K562 (cell line): ENCODE measurements at regions not wholly inside any gene's neighbourhood (a gene's known extent, or its start where the extent isn't known, plus 50 kb on each side); places are given as distances from the start of the nearest gene placed in this dataset.

Source experiments
- ATAC-seq: fragments of 200-7000 bp; cut with Tn5 transposase; 3 replicates; pipeline ENCODE4 v1.9.1; 2020; ENCODE audit warnings: moderate library complexity
- BruUV-seq: library from RNA; stranded (reverse); fragments of 400-500 nt; replicated peaks from 2 replicates; lab custom pipeline; 2021; lab: Mats Ljungman, UMichigan
- CTCF ChIA-PET: fragments of 300-600 bp; formaldehyde crosslinking; extraction: SDS; loops from one replicate; lab custom pipeline; 2021; ENCODE audit warnings: low intra/inter-chr PET ratio; lab: Yijun Ruan, JAX
- POLR2A ChIA-PET: fragments of 300-600, 350-650 bp; sonication (Branson Sonifier 250); formaldehyde crosslinking; extraction: SDS; loops from one replicate; lab custom pipeline; 2021; ENCODE audit warnings: antibody characterized with exemption, inconsistent platforms; lab: Yijun Ruan, JAX
- DNase-seq, 4 experiments: peaks; one replicate each; pipeline versions ENCODE4 v3.0.0 to v3.0.0-alpha.2; 2011 to 2018; ENCODE audit warnings: low spot score in 3 of 4, mixed read lengths in 3 of 4; ENCODE audit errors: extremely low read depth in 1 of 4
- FAIRE-seq: peaks from 2 replicates; lab custom pipeline; 2011; peaks lifted over from hg19 to GRCh38; lab: Jason Lieb, UNC
- H2AFZ ChIP-seq: 2 replicates; pipeline ENCODE4 v1.6.0; 2011; ENCODE audit warnings: low read depth, low read length, control low read depth, inconsistent platforms
- H3K27ac ChIP-seq: fragments of 200-600 bp; 3 replicates; pipeline ENCODE4 v1.8.0; 2011; ENCODE audit warnings: low read depth, mild to moderate bottlenecking, control low read depth, inconsistent platforms, low read length, moderate library complexity, mixed read lengths; ENCODE audit errors: extremely low read depth
- H3K27me3 ChIP-seq, 2 experiments: fragments of 300-600 bp in 1 of 2; 2 replicates in 1 of 2; 3 replicates in 1 of 2; pipeline versions ENCODE4 v1.6.0 to v1.8.0; 2011; ENCODE audit warnings: inconsistent platforms in 2 of 2, low read length in 2 of 2, mild to moderate bottlenecking in 1 of 2, mixed read lengths in 1 of 2, moderate library complexity in 1 of 2; ENCODE audit not compliant: control insufficient read depth in 2 of 2, insufficient read depth in 2 of 2
- H3K36me3 ChIP-seq: fragments of 300-600 bp; 3 replicates; pipeline ENCODE4 v1.8.0; 2011; ENCODE audit warnings: mild to moderate bottlenecking, low read length, inconsistent platforms; ENCODE audit not compliant: control insufficient read depth, insufficient read depth
- H3K4me1 ChIP-seq, 2 experiments: fragments of 200-600 bp in 1 of 2; replicated peaks in 1 of 2; 2 replicates in 1 of 2; 3 replicates in 1 of 2; pipeline versions ENCODE4 v1.5.1 to v1.8.0; 2011; ENCODE audit warnings: inconsistent platforms in 2 of 2, low read length in 2 of 2, mild to moderate bottlenecking in 1 of 2, mixed read lengths in 1 of 2, moderate library complexity in 1 of 2; ENCODE audit not compliant: control insufficient read depth in 2 of 2, insufficient read depth in 2 of 2
- H3K4me2 ChIP-seq: 2 replicates; pipeline ENCODE4 v1.6.1; 2011; ENCODE audit warnings: low read length, control low read depth, inconsistent platforms, mixed read lengths; ENCODE audit not compliant: insufficient read depth
- H3K4me3 ChIP-seq: fragments of 200-600 bp; sonication (generic), shearing (Covaris generic); 2 replicates; pipeline ENCODE4 v1.5.1; 2016; ENCODE audit warnings: control low read depth, inconsistent platforms
- H3K79me2 ChIP-seq: fragments of 200-600 bp; 3 replicates; pipeline ENCODE4 v1.8.0; 2011; ENCODE audit warnings: low read length, inconsistent platforms; ENCODE audit not compliant: control insufficient read depth, insufficient read depth
- H3K9ac ChIP-seq, 2 experiments: 2 replicates each; pipeline versions ENCODE4 v1.6.0 to v1.6.1; 2011; ENCODE audit warnings: low read depth in 2 of 2, low read length in 2 of 2, control low read depth in 1 of 2, inconsistent platforms in 1 of 2, mild to moderate bottlenecking in 1 of 2, mixed read lengths in 1 of 2; ENCODE audit not compliant: insufficient read depth in 1 of 2
- H3K9me1 ChIP-seq: one replicate; pipeline ENCODE4 v1.6.0; 2011; ENCODE audit warnings: inconsistent platforms, mild to moderate bottlenecking, low read length, moderate library complexity; ENCODE audit not compliant: control insufficient read depth, insufficient read depth
- H3K9me3 ChIP-seq: replicated peaks from 2 replicates; pipeline ENCODE4 v1.5.1; 2011; ENCODE audit warnings: low read depth, low read length, inconsistent platforms; ENCODE audit not compliant: control insufficient read depth, insufficient read depth
- H4K20me1 ChIP-seq: replicated peaks from 2 replicates; pipeline ENCODE4 v1.6.1; 2011; ENCODE audit warnings: low read length, inconsistent platforms, mixed read lengths; ENCODE audit not compliant: control insufficient read depth, insufficient read depth
- BRD4 ChIP-seq: fragments of 200-600 bp; sonication (generic); IDR thresholded peaks from 2 replicates; pipeline ENCODE4 v1.6.1; 2017; ENCODE audit warnings: inconsistent platforms
- ELF4 ChIP-seq: fragments of 450-650 bp; formaldehyde crosslinking; IDR thresholded peaks from 2 replicates; pipeline ENCODE4 v1.4.0; 2022; ENCODE audit warnings: missing genetic modification characterization
- POLR2B ChIP-seq: fragments of 450-650 bp; IDR thresholded peaks from 2 replicates; pipeline ENCODE4 v1.6.1; 2018; ENCODE audit warnings: low read depth; ENCODE audit not compliant: partially characterized antibody
- RAD21 ChIP-seq, 2 experiments: fragments of 250-450 bp in 1 of 2; fragments of 450-650 bp in 1 of 2; sonication (Bioruptor Pico) in 1 of 2; formaldehyde crosslinking in 1 of 2; IDR thresholded peaks in 1 of 2; conservative IDR thresholded peaks in 1 of 2; 2 replicates each; pipeline versions ENCODE4 v1.4.0 to v1.8.0; 2020 to 2022; ENCODE audit warnings: mild to moderate bottlenecking in 2 of 2, moderate library complexity in 1 of 2
- SMARCA5 ChIP-seq: fragments of 450-650 bp; IDR thresholded peaks from 2 replicates; pipeline ENCODE4 v1.6.1; 2016
- TAF7 ChIP-seq: fragments of 450-650 bp; IDR thresholded peaks from 2 replicates; pipeline ENCODE4 v1.6.1; 2016; ENCODE audit warnings: missing genetic modification characterization, missing compliant biosample characterization
- ZNF584 ChIP-seq: fragments of 200-800 bp; sonication (Bioruptor generic); IDR thresholded peaks from 2 replicates; pipeline ENCODE4 v1.6.1; 2016; ENCODE audit warnings: low read depth, mild to moderate bottlenecking, missing genetic modification characterization, missing compliant biosample characterization
- ZSCAN29 ChIP-seq: fragments of 450-650 bp; IDR thresholded peaks from 2 replicates; pipeline ENCODE4 v1.6.1; 2017
- WGBS: fragments of 100-300 bp; shearing (Covaris generic); methylation state at CpG from one replicate; pipeline ENCODE4 v1.1.6; 2016; ENCODE audit warnings: low coverage, mixed read lengths; ENCODE audit not compliant: insufficient coverage; ENCODE audit errors: missing lambda C conversion rate; 5-methylcytosine and 5-hydroxymethylcytosine counted together
- in situ Hi-C: fragments of 300-500 bp; cut with MboI; formaldehyde crosslinking; loops from 4 replicates; pipeline ENCODE4 v1.15.0; 2018; ENCODE audit warnings: inconsistent platforms, mixed read lengths
- intact Hi-C: fragments of 100-400 bp; cut with micrococcal nuclease; formaldehyde crosslinking; loops from 2 replicates; pipeline ENCODE4 v1.14.2; 2022
- TF ChIP-seq, protein P1 (sequence below): fragments of 200-800 bp; sonication (Bioruptor generic); IDR thresholded peaks from 2 replicates; pipeline ENCODE4 v1.6.1; 2017; ENCODE audit warnings: missing genetic modification characterization, missing compliant biosample characterization
- TF ChIP-seq, protein P2 (sequence below): fragments of 450-650 bp; IDR thresholded peaks from 2 replicates; pipeline ENCODE4 v1.6.1; 2018; ENCODE audit not compliant: partially characterized antibody
- TF ChIP-seq, protein P3 (sequence below): fragments of 250-450 bp; sonication (Bioruptor Pico); IDR thresholded peaks from 2 replicates; pipeline ENCODE4 v1.8.0; 2022; ENCODE audit warnings: moderate library complexity, mild to moderate bottlenecking, inconsistent platforms
- TF ChIP-seq, protein P4 (sequence below), 3 experiments: IDR thresholded peaks in 2 of 3; conservative IDR thresholded peaks in 1 of 3; 2 replicates each; pipeline ENCODE4 v1.5.1; 2011 to 2012; ENCODE audit warnings: low read length in 3 of 3, mild to moderate bottlenecking in 3 of 3, control low read depth in 2 of 3, improper control_type of control experiment in 1 of 3, inconsistent platforms in 1 of 3, low read depth in 1 of 3, mixed read lengths in 1 of 3, moderate library complexity in 1 of 3; ENCODE audit not compliant: insufficient read depth in 2 of 3
- TF ChIP-seq, protein P5 (sequence below): sonication (generic); formaldehyde crosslinking; IDR thresholded peaks from 2 replicates; pipeline ENCODE4 v1.8.0; 2022; ENCODE audit warnings: mild to moderate bottlenecking, missing genetic modification reagents

DNA sequence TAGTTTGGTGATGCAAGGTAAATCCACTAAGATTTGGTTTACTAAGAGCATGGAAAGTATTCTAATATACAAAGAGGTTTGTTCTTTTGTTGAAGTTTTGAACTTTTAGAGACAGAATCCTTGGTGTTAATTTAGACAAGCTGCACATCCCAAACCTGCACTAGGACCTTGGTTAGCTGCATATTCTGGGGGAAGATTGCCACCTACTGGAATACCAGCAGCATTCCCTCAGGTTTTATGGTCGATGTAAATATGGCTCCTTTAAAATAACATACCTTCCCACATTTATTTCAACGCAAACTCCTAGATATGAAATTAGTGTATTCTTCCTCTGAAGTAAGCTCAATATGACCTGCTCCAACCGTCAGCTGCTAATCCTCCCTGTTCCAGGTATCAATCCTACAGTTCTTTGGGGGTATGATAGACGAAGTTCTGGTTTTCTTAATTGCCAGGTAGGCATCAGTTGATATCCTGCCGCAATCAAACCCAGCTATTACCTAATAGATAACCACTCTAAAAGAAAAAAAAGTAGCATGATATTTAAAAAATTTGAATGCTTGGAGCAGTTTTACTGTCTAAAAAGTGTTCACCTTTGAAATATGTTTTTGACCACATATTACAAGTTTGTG, 624.1 kb downstream of the ISL1 start:
- no peaks in the 10 kb centered on the region; the same call in 1 of the 2 replicates for H3K9me3 ChIP-seq
- in situ Hi-C loops, result loop anchor here (25.0 kb wide), 1 partner anchor 1045 kb away; no protein-coding TSS in a partner anchor
- POLR2A ChIA-PET, result no interaction called here
- H3K27ac ChIP-seq, result no peak overlapping the region
- no peaks in the 10 kb centered on the region for H3K4me1 ChIP-seq
- no TSS peak for BruUV-seq
- no peaks in the 10 kb centered on the region for H3K79me2 ChIP-seq
- no peak overlapping the region for H3K4me2 ChIP-seq
- no peak overlapping the region for H3K9ac ChIP-seq
- no peaks in the 10 kb centered on the region for H3K9me1 ChIP-seq
- FAIRE-seq (no peak), DNase-seq (peak in 2 of 4 experiments; percentile 4 to 10), ATAC-seq (no peak)
- CTCF ChIA-PET, result no interaction called here
- no peak overlapping the region for H3K4me3 ChIP-seq
- no peaks in the 10 kb centered on the region for H4K20me1 ChIP-seq
- H2AFZ ChIP-seq, result no peak overlapping the region
- 2% methylated on average over 5 of the region's 5 CpGs for WGBS
- intact Hi-C loops, result loop anchor here (2.0 kb wide), 1 partner anchor 1045 kb away; no protein-coding TSS in a partner anchor
- TF ChIP-seq, protein P1, sequence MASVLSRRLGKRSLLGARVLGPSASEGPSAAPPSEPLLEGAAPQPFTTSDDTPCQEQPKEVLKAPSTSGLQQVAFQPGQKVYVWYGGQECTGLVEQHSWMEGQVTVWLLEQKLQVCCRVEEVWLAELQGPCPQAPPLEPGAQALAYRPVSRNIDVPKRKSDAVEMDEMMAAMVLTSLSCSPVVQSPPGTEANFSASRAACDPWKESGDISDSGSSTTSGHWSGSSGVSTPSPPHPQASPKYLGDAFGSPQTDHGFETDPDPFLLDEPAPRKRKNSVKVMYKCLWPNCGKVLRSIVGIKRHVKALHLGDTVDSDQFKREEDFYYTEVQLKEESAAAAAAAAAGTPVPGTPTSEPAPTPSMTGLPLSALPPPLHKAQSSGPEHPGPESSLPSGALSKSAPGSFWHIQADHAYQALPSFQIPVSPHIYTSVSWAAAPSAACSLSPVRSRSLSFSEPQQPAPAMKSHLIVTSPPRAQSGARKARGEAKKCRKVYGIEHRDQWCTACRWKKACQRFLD (CRISPR knock-in tag), result no peak
- TF ChIP-seq, protein P2, sequence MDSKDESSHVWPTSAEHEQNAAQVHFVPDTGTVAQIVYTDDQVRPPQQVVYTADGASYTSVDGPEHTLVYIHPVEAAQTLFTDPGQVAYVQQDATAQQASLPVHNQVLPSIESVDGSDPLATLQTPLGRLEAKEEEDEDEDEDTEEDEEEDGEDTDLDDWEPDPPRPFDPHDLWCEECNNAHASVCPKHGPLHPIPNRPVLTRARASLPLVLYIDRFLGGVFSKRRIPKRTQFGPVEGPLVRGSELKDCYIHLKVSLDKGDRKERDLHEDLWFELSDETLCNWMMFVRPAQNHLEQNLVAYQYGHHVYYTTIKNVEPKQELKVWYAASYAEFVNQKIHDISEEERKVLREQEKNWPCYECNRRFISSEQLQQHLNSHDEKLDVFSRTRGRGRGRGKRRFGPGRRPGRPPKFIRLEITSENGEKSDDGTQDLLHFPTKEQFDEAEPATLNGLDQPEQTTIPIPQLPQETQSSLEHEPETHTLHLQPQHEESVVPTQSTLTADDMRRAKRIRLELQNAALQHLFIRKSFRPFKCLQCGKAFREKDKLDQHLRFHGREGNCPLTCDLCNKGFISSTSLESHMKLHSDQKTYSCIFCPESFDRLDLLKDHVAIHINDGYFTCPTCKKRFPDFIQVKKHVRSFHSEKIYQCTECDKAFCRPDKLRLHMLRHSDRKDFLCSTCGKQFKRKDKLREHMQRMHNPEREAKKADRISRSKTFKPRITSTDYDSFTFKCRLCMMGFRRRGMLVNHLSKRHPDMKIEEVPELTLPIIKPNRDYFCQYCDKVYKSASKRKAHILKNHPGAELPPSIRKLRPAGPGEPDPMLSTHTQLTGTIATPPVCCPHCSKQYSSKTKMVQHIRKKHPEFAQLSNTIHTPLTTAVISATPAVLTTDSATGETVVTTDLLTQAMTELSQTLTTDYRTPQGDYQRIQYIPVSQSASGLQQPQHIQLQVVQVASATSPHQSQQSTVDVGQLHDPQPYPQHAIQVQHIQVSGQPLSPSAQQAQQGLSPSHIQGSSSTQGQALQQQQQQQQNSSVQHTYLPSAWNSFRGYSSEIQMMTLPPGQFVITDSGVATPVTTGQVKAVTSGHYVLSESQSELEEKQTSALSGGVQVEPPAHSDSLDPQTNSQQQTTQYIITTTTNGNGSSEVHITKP, result no peak
- no peak for TF ChIP-seq ZNF584 (CRISPR knock-in tag)
- TF ChIP-seq, protein P3, sequence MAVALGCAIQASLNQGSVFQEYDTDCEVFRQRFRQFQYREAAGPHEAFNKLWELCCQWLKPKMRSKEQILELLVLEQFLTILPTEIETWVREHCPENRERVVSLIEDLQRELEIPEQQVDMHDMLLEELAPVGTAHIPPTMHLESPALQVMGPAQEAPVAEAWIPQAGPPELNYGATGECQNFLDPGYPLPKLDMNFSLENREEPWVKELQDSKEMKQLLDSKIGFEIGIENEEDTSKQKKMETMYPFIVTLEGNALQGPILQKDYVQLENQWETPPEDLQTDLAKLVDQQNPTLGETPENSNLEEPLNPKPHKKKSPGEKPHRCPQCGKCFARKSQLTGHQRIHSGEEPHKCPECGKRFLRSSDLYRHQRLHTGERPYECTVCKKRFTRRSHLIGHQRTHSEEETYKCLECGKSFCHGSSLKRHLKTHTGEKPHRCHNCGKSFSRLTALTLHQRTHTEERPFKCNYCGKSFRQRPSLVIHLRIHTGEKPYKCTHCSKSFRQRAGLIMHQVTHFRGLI (CRISPR knock-in tag), result no peak
- TF ChIP-seq, protein P4, sequence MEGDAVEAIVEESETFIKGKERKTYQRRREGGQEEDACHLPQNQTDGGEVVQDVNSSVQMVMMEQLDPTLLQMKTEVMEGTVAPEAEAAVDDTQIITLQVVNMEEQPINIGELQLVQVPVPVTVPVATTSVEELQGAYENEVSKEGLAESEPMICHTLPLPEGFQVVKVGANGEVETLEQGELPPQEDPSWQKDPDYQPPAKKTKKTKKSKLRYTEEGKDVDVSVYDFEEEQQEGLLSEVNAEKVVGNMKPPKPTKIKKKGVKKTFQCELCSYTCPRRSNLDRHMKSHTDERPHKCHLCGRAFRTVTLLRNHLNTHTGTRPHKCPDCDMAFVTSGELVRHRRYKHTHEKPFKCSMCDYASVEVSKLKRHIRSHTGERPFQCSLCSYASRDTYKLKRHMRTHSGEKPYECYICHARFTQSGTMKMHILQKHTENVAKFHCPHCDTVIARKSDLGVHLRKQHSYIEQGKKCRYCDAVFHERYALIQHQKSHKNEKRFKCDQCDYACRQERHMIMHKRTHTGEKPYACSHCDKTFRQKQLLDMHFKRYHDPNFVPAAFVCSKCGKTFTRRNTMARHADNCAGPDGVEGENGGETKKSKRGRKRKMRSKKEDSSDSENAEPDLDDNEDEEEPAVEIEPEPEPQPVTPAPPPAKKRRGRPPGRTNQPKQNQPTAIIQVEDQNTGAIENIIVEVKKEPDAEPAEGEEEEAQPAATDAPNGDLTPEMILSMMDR (IDR thresholded peaks at IDR 0.05 in 2 of 3, conservative IDR thresholded peaks at IDR 0.05 in 1 of 3; ENCODE audit: insufficient read depth in 2 of 3, low read depth in 1 of 3, low read length in 3 of 3), result peak in 2 of 3 experiments; percentile 32 to 44; a peak in 4 of 6 replicates
- no peak for TF ChIP-seq TAF7 (tag)
- no peak for TF ChIP-seq ZSCAN29
- no peak for TF ChIP-seq BRD4
- TF ChIP-seq, protein P5, sequence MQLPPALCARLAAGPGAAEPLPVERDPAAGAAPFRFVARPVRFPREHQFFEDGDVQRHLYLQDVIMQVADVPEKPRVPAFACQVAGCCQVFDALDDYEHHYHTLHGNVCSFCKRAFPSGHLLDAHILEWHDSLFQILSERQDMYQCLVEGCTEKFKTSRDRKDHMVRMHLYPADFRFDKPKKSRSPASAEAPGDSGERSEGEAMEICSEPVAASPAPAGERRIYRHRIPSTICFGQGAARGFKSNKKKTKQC (CRISPR knock-in tag), result no peak
- TF ChIP-seq SMARCA5, result no peak
- no peak for TF ChIP-seq POLR2B
- peak; percentile 60 for TF ChIP-seq RAD21 (CRISPR knock-in tag; conservative IDR thresholded peaks at IDR 0.05 in 1 of 2, IDR thresholded peaks at IDR 0.05 in 1 of 2)
- no peak for TF ChIP-seq ELF4 (CRISPR knock-in tag)
- H3K27me3 ChIP-seq, result no peaks in the 10 kb centered on the region
- no peaks in the 10 kb centered on the region for H3K36me3 ChIP-seq
